ENCODE measurements at regions not wholly inside any gene's neighbourhood (a gene's known extent, or its start where the extent isn't known, plus 50 kb on each side); places are given as distances from the start of the nearest gene placed in this dataset.

DNA sequence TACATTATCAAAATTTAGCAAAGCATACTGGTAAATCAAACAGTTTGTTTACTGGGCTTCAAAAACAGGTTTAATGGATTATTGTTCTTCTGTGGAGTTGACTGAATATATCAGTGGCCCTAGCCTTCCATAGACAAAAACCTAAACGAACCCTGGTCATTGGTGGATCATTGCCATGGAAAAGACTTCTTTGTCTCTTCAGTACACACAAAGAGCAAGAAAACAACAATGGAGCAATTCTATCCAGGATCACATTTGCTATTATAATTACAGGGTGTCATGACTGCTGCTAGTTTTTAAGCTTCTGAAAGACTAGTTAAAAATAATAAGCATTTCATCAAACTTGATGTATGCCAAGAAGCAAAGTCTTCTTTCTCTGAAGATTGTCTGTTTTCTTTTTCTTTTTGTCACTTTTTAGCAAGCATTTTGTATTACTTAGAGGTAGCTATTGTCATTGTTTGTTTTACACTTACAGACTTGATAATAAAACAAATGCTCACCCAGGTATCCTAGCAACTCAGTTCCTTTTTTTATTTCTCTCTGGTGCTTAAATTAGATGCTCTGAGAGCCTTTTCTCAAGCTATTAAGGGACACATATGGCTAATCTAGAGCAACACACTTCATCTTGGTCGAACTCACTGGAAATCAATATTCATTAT, 1228.7 kb upstream of the DDX18 start:
- no peak for TF ChIP-seq JUND (IDR thresholded peaks at IDR 0.05; ENCODE audit: low read depth)
- no peak for DNase-seq (ENCODE audit: low read depth in 1 of 2, low spot score in 1 of 2)
- in situ Hi-C loops (cut with HindIII; ENCODE audit: low pct_unique_long_range_greater_than_20kb, low sequenced_read_pairs): no loop called here

DNA sequence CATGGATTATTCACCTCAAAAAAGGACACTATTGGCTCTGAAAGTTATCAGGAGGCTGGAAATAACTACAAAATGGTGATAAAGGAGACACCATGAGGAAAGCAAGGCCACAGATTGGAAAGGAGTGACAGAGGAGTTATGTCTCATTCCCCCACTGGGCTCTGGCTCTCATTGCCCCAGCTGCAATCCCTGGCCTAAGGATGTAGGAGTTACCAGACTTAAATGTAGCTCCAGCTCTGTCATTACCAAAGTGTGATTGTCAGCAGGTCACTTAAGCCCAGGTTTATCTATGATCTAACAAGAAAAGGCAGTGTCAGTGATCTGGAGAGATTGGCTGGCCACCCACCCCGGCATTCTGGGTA, 1228.2 kb upstream of the DDX18 start:
- no peak for DNase-seq (ENCODE audit: low read depth in 1 of 2, low spot score in 1 of 2)
- in situ Hi-C loops (cut with HindIII; ENCODE audit: low pct_unique_long_range_greater_than_20kb, low sequenced_read_pairs): no loop called here
- TF ChIP-seq JUND (IDR thresholded peaks at IDR 0.05; ENCODE audit: low read depth): no peak
